ENCODE measurements at regions not wholly inside any gene's neighbourhood (a gene's known extent, or its start where the extent isn't known, plus 50 kb on each side); places are given as distances from the start of the nearest gene placed in this dataset.

DNA sequence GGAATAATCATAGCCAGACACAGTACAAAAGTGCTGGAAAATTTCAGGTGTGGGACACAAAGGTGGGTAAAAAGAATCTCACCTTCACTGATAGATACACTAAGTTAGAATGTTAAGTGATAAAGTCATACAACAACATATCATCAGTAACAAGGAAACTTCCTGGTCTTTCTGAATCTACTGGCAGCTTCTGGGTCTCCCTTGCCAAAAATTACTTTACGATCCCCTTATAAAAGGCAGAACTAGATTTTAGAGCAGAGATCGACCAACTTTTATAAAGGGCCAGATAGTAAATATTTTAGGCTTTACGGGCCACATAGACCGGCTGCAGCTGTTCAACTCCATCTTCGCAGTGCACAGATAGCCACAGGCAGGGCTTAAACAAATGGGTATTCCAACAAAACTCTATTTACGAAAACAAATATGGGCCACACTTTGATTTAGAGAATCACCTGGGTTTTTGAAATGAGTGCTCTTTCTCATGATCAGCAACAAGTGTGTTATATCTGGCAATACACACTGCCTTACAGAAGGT, 159.9 kb downstream of the AASDH start:
- Histone ChIP-seq H3K9me3 (peaks cover 0 to 15% (median 0%) of the 10 kb centered on the region in 3 donors), H3K36me3 (no peaks in the 10 kb centered on the region), H3K27me3 (no peaks in the 10 kb centered on the region), H3K27ac (no peak overlapping the region), H3K4me3 (no peak overlapping the region), H3K4me1 (no peaks in the 10 kb centered on the region)
- TF ChIP-seq POLR2AphosphoS5 (IDR thresholded peaks at IDR 0.05) (no peak), EP300 (IDR thresholded peaks at IDR 0.05) (no peak), POLR2A (IDR thresholded peaks at IDR 0.05) (no peak)
- TF ChIP-seq, protein P1, sequence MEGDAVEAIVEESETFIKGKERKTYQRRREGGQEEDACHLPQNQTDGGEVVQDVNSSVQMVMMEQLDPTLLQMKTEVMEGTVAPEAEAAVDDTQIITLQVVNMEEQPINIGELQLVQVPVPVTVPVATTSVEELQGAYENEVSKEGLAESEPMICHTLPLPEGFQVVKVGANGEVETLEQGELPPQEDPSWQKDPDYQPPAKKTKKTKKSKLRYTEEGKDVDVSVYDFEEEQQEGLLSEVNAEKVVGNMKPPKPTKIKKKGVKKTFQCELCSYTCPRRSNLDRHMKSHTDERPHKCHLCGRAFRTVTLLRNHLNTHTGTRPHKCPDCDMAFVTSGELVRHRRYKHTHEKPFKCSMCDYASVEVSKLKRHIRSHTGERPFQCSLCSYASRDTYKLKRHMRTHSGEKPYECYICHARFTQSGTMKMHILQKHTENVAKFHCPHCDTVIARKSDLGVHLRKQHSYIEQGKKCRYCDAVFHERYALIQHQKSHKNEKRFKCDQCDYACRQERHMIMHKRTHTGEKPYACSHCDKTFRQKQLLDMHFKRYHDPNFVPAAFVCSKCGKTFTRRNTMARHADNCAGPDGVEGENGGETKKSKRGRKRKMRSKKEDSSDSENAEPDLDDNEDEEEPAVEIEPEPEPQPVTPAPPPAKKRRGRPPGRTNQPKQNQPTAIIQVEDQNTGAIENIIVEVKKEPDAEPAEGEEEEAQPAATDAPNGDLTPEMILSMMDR (IDR thresholded peaks at IDR 0.05), result no peak
- 87 to 88% methylated on average over 6 of the region's 6 CpGs for WGBS, 2 donors (ENCODE audit: low coverage in 1 of 2)
- no peak for ATAC-seq

GRCh38 chr4:56226579-56226978, 160.7 kb downstream of the AASDH start:
- peaks cover 0 to 8% (median 0%) of the 10 kb centered on the region in 3 donors for H3K9me3 ChIP-seq
- no peaks in the 10 kb centered on the region for H3K27me3 ChIP-seq
- WGBS, 2 donors (ENCODE audit: low coverage in 1 of 2), result 66 to 73% methylated on average over 2 of the region's 2 CpGs
- TF ChIP-seq, protein P1 (IDR thresholded peaks at IDR 0.05), result no peak
- no peak for TF ChIP-seq POLR2A (IDR thresholded peaks at IDR 0.05)
- no peak for TF ChIP-seq POLR2AphosphoS5 (IDR thresholded peaks at IDR 0.05)
- no peak for TF ChIP-seq EP300 (IDR thresholded peaks at IDR 0.05)
- ATAC-seq, result no peak
- no peaks in the 10 kb centered on the region for H3K4me1 ChIP-seq
- no peak overlapping the region for H3K4me3 ChIP-seq
- H3K27ac ChIP-seq, result no peak overlapping the region
- H3K36me3 ChIP-seq, result no peaks in the 10 kb centered on the region

DNA sequence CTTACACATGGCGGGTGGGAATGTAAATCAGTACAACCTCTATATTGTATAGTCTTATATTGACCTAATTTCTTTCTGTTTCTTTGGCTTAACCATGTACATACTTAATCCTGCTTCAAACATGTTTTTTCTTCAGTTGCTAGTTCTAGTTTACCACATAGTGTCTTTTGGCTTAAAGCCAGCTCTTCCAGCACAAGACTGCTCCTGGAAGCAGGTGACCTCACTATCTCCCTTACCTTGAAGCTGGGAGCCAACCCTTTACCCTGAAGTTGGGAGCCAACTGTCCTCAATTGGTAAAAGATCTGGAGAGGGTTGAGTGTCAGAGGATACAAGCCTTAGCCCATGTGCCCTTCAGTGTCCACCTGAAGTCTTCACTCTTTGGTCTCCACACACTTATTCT, 162.7 kb downstream of the AASDH start:
- ATAC-seq, result no peak
- TF ChIP-seq POLR2AphosphoS5 (IDR thresholded peaks at IDR 0.05) (no peak), POLR2A (IDR thresholded peaks at IDR 0.05) (no peak), EP300 (IDR thresholded peaks at IDR 0.05) (no peak)
- TF ChIP-seq, protein P1 (IDR thresholded peaks at IDR 0.05), result no peak
- Histone ChIP-seq H3K36me3 (no peaks in the 10 kb centered on the region), H3K4me3 (no peak overlapping the region), H3K9me3 (peaks cover 0 to 6% (median 0%) of the 10 kb centered on the region in 3 donors), H3K4me1 (no peaks in the 10 kb centered on the region), H3K27me3 (no peaks in the 10 kb centered on the region), H3K27ac (no peak overlapping the region)
- WGBS, 2 donors (ENCODE audit: low coverage in 1 of 2), result 95 to 100% methylated on average over 1 of the region's 1 CpG

DNA sequence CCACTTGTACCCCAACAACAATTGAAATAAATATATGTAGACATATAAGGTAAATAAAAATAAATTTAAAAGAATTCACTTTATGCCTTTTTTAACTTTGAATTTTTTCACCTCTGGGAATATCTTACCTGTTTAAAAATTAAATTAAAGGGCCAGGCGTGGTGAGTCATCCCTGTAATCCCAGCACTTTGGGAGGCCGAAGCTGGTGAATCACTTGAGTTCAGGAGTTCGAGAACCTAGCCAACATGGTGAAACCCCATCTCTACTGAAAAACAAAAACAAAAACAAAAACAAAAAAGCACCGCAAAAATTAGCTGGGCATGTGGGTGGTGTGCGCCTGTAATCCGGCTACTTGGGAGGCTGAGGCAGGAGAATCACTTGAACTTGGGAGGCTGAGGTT, 164.8 kb downstream of the AASDH start:
- no peak for ATAC-seq
- H3K4me3 ChIP-seq, result no peak overlapping the region
- 96% methylated on average over 6 of the region's 6 CpGs; no CpG with 5 or more reads in 1 of the 2 donors for WGBS, 2 donors (ENCODE audit: low coverage in 1 of 2)
- no peak for TF ChIP-seq POLR2AphosphoS5 (IDR thresholded peaks at IDR 0.05)
- no peak overlapping the region for H3K27ac ChIP-seq
- no peaks in the 10 kb centered on the region for H3K27me3 ChIP-seq
- no peaks in the 10 kb centered on the region for H3K36me3 ChIP-seq
- H3K4me1 ChIP-seq, result no peaks in the 10 kb centered on the region
- H3K9me3 ChIP-seq, result no peaks in the 10 kb centered on the region

- Histone ChIP-seq H3K9me3 (no peaks in the 10 kb centered on the region), H3K36me3 (no peaks in the 10 kb centered on the region), H3K4me1 (no peaks in the 10 kb centered on the region), H3K4me3 (no peak overlapping the region), H3K27ac (no peak overlapping the region), H3K27me3 (no peaks in the 10 kb centered on the region)
- 53 to 80% methylated on average over 1 to 3 of the region's 3 CpGs for WGBS, 2 donors (ENCODE audit: low coverage in 1 of 2)
- TF ChIP-seq POLR2AphosphoS5 (IDR thresholded peaks at IDR 0.05), result no peak
- TF ChIP-seq, protein P1 (IDR thresholded peaks at IDR 0.05), result no peak
- no peak for TF ChIP-seq POLR2A (IDR thresholded peaks at IDR 0.05)
- TF ChIP-seq EP300 (IDR thresholded peaks at IDR 0.05), result no peak
- no peak for ATAC-seq
Measured at GRCh38 chr4:56220261-56220660, 167.0 kb downstream of the AASDH start.

All from gastroesophageal sphincter (tissue), 4 donors.